HepG2 (cell line): ENCODE measurements at regions not wholly inside any gene's neighbourhood (a gene's known extent, or its start where the extent isn't known, plus 50 kb on each side); places are given as distances from the start of the nearest gene placed in this dataset.

Experiments used
- ATAC-seq: fragments of 200-7000 bp; cut with Tn5 transposase; 3 replicates; pipeline ENCODE4 v1.9.1; 2020; ENCODE audit warnings: mild to moderate bottlenecking, moderate library complexity
- BruUV-seq: library from RNA; stranded (reverse); fragments of 400-500 nt; replicated peaks from 2 replicates; lab custom pipeline; 2021; lab: Mats Ljungman, UMichigan
- CTCF ChIA-PET: fragments of 300-600 bp; formaldehyde crosslinking; extraction: SDS; loops from one replicate; lab custom pipeline; 2021; ENCODE audit warnings: low total read pairs, inconsistent platforms, low intra/inter-chr PET ratio; lab: Yijun Ruan, JAX
- POLR2A ChIA-PET: fragments of 350-600 bp; sonication (Branson Sonifier 250); formaldehyde crosslinking; loops from one replicate; lab custom pipeline; 2020; ENCODE audit warnings: antibody characterized with exemption, inconsistent platforms; lab: Yijun Ruan, JAX
- DNase-seq: peaks from one replicate; pipeline ENCODE4 v3.0.0-alpha.2; 2015; ENCODE audit warnings: low spot score
- FAIRE-seq: peaks from 3 replicates; lab custom pipeline; 2011; peaks lifted over from hg19 to GRCh38; lab: Jason Lieb, UNC
- H2AFZ ChIP-seq: one replicate; pipeline ENCODE4 v1.6.1; 2011; ENCODE audit warnings: low read length, inconsistent platforms
- H3K27ac ChIP-seq: fragments of 300-600 bp; 3 replicates; pipeline ENCODE4 v1.8.0; 2011; ENCODE audit warnings: mixed run types, mild to moderate bottlenecking, mixed read lengths, low read length, inconsistent platforms; ENCODE audit not compliant: insufficient read depth; ENCODE audit errors: extremely low read length
- H3K27me3 ChIP-seq, 2 experiments: fragments of 200-600 bp in 1 of 2; 2 replicates in 1 of 2; 3 replicates in 1 of 2; pipeline versions ENCODE4 v1.6.0 to v1.8.0; 2011; ENCODE audit warnings: low read length in 2 of 2, mild to moderate bottlenecking in 2 of 2, moderate library complexity in 2 of 2, inconsistent platforms in 1 of 2; ENCODE audit not compliant: insufficient read depth in 2 of 2, control insufficient read depth in 1 of 2
- H3K36me3 ChIP-seq, 2 experiments: fragments of 200-600 bp in 1 of 2; replicated peaks in 1 of 2; 2 replicates in 1 of 2; 3 replicates in 1 of 2; pipeline versions ENCODE4 v1.5.1 to v1.8.0; 2011; ENCODE audit warnings: low read length in 2 of 2, inconsistent platforms in 1 of 2; ENCODE audit not compliant: insufficient read depth in 2 of 2, control insufficient read depth in 1 of 2
- H3K4me1 ChIP-seq: 2 replicates; pipeline ENCODE4 v1.5.1; 2012; ENCODE audit warnings: low read length, inconsistent platforms; ENCODE audit not compliant: insufficient read depth
- H3K4me2 ChIP-seq: 2 replicates; pipeline ENCODE4 v1.6.0; 2011; ENCODE audit warnings: low read depth, low read length, inconsistent platforms
- H3K4me3 ChIP-seq, 3 experiments: fragments of 200-600 bp in 1 of 3; sonication (generic), shearing (Covaris generic) in 1 of 3; replicated peaks in 1 of 3; 2 replicates each; pipeline ENCODE4 v1.5.1; 2011 to 2016; ENCODE audit warnings: low read length in 3 of 3, inconsistent platforms in 2 of 3, low read depth in 2 of 3, mild to moderate bottlenecking in 2 of 3, control low read depth in 1 of 3, mixed read lengths in 1 of 3; ENCODE audit not compliant: insufficient read depth in 1 of 3
- H3K79me2 ChIP-seq: one replicate; pipeline ENCODE4 v1.6.1; 2011; ENCODE audit warnings: low read length, inconsistent platforms; ENCODE audit not compliant: insufficient read depth
- H3K9ac ChIP-seq: 2 replicates; pipeline ENCODE4 v1.6.0; 2011; ENCODE audit warnings: mild to moderate bottlenecking, low read depth, low read length, inconsistent platforms; ENCODE audit not compliant: insufficient read depth
- H3K9me3 ChIP-seq: 2 replicates; pipeline ENCODE4 v1.5.1; 2012; ENCODE audit warnings: mild to moderate bottlenecking, low read length
- H4K20me1 ChIP-seq: 2 replicates; pipeline ENCODE4 v1.6.0; 2011; ENCODE audit warnings: inconsistent platforms, mild to moderate bottlenecking, low read length, moderate library complexity; ENCODE audit not compliant: insufficient read depth
- ARNT2 ChIP-seq: sonication (generic); formaldehyde crosslinking; IDR thresholded peaks from 2 replicates; pipeline ENCODE4 v1.8.0; 2022; ENCODE audit warnings: mild to moderate bottlenecking, low read depth, missing genetic modification reagents, moderate library complexity
- ETS1 ChIP-seq: sonication (generic); formaldehyde crosslinking; IDR thresholded peaks from 2 replicates; pipeline ENCODE4 v1.4.0; 2020; ENCODE audit warnings: missing genetic modification reagents
- GABPA ChIP-seq, 2 experiments: IDR thresholded peaks; 2 replicates each; pipeline ENCODE4 v1.6.1; 2011 to 2016; ENCODE audit warnings: low read depth in 2 of 2, low read length in 1 of 2, missing biosample characterization in 1 of 2, missing genetic modification characterization in 1 of 2
- GATAD2A ChIP-seq: IDR thresholded peaks from 2 replicates; pipeline ENCODE4 v1.6.1; 2016
- MBD4 ChIP-seq: IDR thresholded peaks from 2 replicates; pipeline ENCODE4 v1.6.1; 2012; ENCODE audit warnings: low read length, inconsistent platforms, borderline replicate concordance
- RELA ChIP-seq: sonication (generic); formaldehyde crosslinking; IDR thresholded peaks from 2 replicates; pipeline ENCODE4 v1.4.0; 2020; ENCODE audit warnings: missing genetic modification reagents
- SP4 ChIP-seq: sonication (generic); formaldehyde crosslinking; IDR thresholded peaks from 2 replicates; pipeline ENCODE4 v1.8.1; 2023; ENCODE audit warnings: mild to moderate bottlenecking, missing genetic modification reagents
- ZBTB21 ChIP-seq: sonication (generic); formaldehyde crosslinking; IDR thresholded peaks from 2 replicates; pipeline ENCODE4 v1.4.0; 2020; ENCODE audit warnings: missing genetic modification reagents
- ZBTB43 ChIP-seq: sonication (generic); formaldehyde crosslinking; conservative IDR thresholded peaks from 2 replicates; pipeline ENCODE4 v1.4.0; 2020; ENCODE audit warnings: missing genetic modification reagents
- ZNF224 ChIP-seq: sonication (generic); formaldehyde crosslinking; IDR thresholded peaks from 2 replicates; pipeline ENCODE4 v1.5.0; 2020; ENCODE audit warnings: mild to moderate bottlenecking, missing genetic modification reagents
- ZNF335 ChIP-seq: sonication (generic); formaldehyde crosslinking; IDR thresholded peaks from 2 replicates; pipeline ENCODE4 v1.4.0; 2020; ENCODE audit warnings: missing genetic modification reagents
- ZNF558 ChIP-seq: sonication (generic); formaldehyde crosslinking; IDR thresholded peaks from 2 replicates; pipeline ENCODE4 v1.9.0; 2022; ENCODE audit warnings: mild to moderate bottlenecking, missing genetic modification reagents, borderline replicate concordance
- WGBS: methylation state at CpG from one replicate; pipeline ENCODE4 v1.1.6; 2017; ENCODE audit warnings: low lambda C conversion rate; 5-methylcytosine and 5-hydroxymethylcytosine counted together
- in situ Hi-C: cut with HindIII; loops from 2 replicates; pipeline ENCODE4 v1.10.0; 2017; ENCODE audit warnings: low pct_unique_long_range_greater_than_20kb; ENCODE audit not compliant: extremely low pct_ligation_motif_present
- intact Hi-C: fragments of 100-400 bp; cut with micrococcal nuclease; formaldehyde crosslinking; loops from one replicate; pipeline ENCODE4 v1.10.0; 2022; ENCODE audit not compliant: unreplicated experiment
- TF ChIP-seq, protein P1 (sequence below): sonication (generic); formaldehyde crosslinking; IDR thresholded peaks from 2 replicates; pipeline ENCODE4 v1.5.0; 2020; ENCODE audit warnings: mild to moderate bottlenecking, missing genetic modification reagents, moderate library complexity

DNA sequence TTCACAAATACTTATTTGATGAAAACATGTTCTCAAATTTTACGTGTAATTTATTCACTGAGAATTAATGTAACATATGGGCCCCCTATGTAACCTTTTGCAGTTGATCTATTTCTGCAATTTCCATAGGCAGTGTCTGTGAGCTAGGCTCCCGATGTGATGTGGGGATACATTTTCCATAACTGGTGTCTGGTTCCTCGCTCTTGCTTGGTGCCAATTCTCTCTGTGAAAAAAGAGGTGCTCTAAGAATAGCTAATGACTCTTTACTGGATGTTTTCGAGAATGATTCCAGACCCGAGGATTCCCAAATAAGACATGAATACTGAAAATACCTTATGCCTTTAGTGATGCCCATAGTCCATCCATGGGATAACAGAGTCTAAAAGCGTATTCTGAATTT lies 286.7 kb upstream of the FZD8 start:
- intact Hi-C loops (no loop called here), in situ Hi-C loops (no loop called here)
- no peaks in the 10 kb centered on the region for H3K36me3 ChIP-seq
- H3K4me1 ChIP-seq: peaks cover 13% of the 10 kb centered on the region
- no peaks in the 10 kb centered on the region for H4K20me1 ChIP-seq
- no peak for FAIRE-seq
- no peak for DNase-seq
- H3K4me2 ChIP-seq: no peak overlapping the region
- H3K27ac ChIP-seq: no peak overlapping the region
- H2AFZ ChIP-seq: no peak overlapping the region
- ChIA-PET CTCF (no interaction called here), POLR2A (no interaction called here)
- no peaks in the 10 kb centered on the region for H3K79me2 ChIP-seq
- no peaks in the 10 kb centered on the region for H3K9me3 ChIP-seq
- no peak for ATAC-seq
- 10% methylated on average over 6 of the region's 6 CpGs for WGBS
- BruUV-seq: no TSS peak
- no peak overlapping the region for H3K4me3 ChIP-seq
- TF ChIP-seq ARNT2: no peak
- no peak for TF ChIP-seq SP4 (CRISPR knock-in tag)
- TF ChIP-seq, protein P1, sequence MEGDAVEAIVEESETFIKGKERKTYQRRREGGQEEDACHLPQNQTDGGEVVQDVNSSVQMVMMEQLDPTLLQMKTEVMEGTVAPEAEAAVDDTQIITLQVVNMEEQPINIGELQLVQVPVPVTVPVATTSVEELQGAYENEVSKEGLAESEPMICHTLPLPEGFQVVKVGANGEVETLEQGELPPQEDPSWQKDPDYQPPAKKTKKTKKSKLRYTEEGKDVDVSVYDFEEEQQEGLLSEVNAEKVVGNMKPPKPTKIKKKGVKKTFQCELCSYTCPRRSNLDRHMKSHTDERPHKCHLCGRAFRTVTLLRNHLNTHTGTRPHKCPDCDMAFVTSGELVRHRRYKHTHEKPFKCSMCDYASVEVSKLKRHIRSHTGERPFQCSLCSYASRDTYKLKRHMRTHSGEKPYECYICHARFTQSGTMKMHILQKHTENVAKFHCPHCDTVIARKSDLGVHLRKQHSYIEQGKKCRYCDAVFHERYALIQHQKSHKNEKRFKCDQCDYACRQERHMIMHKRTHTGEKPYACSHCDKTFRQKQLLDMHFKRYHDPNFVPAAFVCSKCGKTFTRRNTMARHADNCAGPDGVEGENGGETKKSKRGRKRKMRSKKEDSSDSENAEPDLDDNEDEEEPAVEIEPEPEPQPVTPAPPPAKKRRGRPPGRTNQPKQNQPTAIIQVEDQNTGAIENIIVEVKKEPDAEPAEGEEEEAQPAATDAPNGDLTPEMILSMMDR (CRISPR knock-in tag): no peak
- TF ChIP-seq GABPA (IDR thresholded peaks at IDR 0.05; ENCODE audit: low read depth, low read length): no peak
- no peak for TF ChIP-seq GABPA (CRISPR knock-in tag; IDR thresholded peaks at IDR 0.05; ENCODE audit: low read depth)
- TF ChIP-seq ZNF558: no peak
- no peaks in the 10 kb centered on the region for H3K27me3 ChIP-seq
- no peak overlapping the region for H3K9ac ChIP-seq

GRCh38 chr10:35927990-35928488 lies 285.9 kb upstream of the FZD8 start:
- ChIA-PET POLR2A (no interaction called here), CTCF (no interaction called here)
- FAIRE-seq (no peak), ATAC-seq (no peak), DNase-seq (no peak)
- H3K27me3 ChIP-seq: no peaks in the 10 kb centered on the region
- no peak overlapping the region for H3K27ac ChIP-seq
- H3K9ac ChIP-seq: no peak overlapping the region
- H3K4me2 ChIP-seq: no peak overlapping the region
- no peaks in the 10 kb centered on the region for H3K79me2 ChIP-seq
- no peak overlapping the region for H2AFZ ChIP-seq
- in situ Hi-C loops (no loop called here), intact Hi-C loops (no loop called here)
- no TSS peak for BruUV-seq
- 57% methylated on average over 9 of the region's 9 CpGs for WGBS
- H3K4me3 ChIP-seq: no peak overlapping the region
- H3K4me1 ChIP-seq: peaks cover 6% of the 10 kb centered on the region
- H4K20me1 ChIP-seq: no peaks in the 10 kb centered on the region
- no peaks in the 10 kb centered on the region for H3K9me3 ChIP-seq
- no peaks in the 10 kb centered on the region for H3K36me3 ChIP-seq
- TF ChIP-seq ZNF224 (CRISPR knock-in tag) (no peak), ZBTB43 (no peak), GATAD2A (no peak), RELA (no peak), ZNF335 (CRISPR knock-in tag) (no peak), ZBTB21 (no peak), ETS1 (CRISPR knock-in tag) (no peak), MBD4 (no peak)
